D721Med (cell line): ENCODE measurements at regions not wholly inside any gene's neighbourhood (a gene's known extent, or its start where the extent isn't known, plus 50 kb on each side); places are given as distances from the start of the nearest gene placed in this dataset.

ENCODE experiments used
- DNase-seq: peaks from one replicate; pipeline ENCODE4 v3.0.0; 2011; ENCODE audit warnings: low spot score; ENCODE audit not compliant: insufficient read length
- FAIRE-seq: peaks from 2 replicates; lab custom pipeline; 2011; peaks lifted over from hg19 to GRCh38; lab: Jason Lieb, UNC
- TF ChIP-seq, protein P1 (sequence below): IDR thresholded peaks from 2 replicates; pipeline ENCODE4 v1.5.1; 2012; ENCODE audit warnings: mild to moderate bottlenecking, control low read depth; ENCODE audit not compliant: insufficient read depth; ENCODE audit errors: missing control alignments

GRCh38 chr4:171162478-171162877, 650.7 kb upstream of the GALNTL6 start:
- FAIRE-seq: no peak
- TF ChIP-seq, protein P1, sequence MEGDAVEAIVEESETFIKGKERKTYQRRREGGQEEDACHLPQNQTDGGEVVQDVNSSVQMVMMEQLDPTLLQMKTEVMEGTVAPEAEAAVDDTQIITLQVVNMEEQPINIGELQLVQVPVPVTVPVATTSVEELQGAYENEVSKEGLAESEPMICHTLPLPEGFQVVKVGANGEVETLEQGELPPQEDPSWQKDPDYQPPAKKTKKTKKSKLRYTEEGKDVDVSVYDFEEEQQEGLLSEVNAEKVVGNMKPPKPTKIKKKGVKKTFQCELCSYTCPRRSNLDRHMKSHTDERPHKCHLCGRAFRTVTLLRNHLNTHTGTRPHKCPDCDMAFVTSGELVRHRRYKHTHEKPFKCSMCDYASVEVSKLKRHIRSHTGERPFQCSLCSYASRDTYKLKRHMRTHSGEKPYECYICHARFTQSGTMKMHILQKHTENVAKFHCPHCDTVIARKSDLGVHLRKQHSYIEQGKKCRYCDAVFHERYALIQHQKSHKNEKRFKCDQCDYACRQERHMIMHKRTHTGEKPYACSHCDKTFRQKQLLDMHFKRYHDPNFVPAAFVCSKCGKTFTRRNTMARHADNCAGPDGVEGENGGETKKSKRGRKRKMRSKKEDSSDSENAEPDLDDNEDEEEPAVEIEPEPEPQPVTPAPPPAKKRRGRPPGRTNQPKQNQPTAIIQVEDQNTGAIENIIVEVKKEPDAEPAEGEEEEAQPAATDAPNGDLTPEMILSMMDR: no peak
- DNase-seq: no peak

- FAIRE-seq: no peak
- DNase-seq: no peak
- TF ChIP-seq, protein P1: no peak
These were observed 655.6 kb upstream of the GALNTL6 start for GRCh38 chr4:171157462-171158082.

- FAIRE-seq: no peak
- no peak for DNase-seq
- TF ChIP-seq, protein P1: no peak
These were observed 670.6 kb upstream of the GALNTL6 start for GRCh38 chr4:171142639-171143038.

GRCh38 chr4:171142045-171142444, 671.2 kb upstream of the GALNTL6 start:
- FAIRE-seq (no peak), DNase-seq (no peak)
- TF ChIP-seq, protein P1: no peak

DNA sequence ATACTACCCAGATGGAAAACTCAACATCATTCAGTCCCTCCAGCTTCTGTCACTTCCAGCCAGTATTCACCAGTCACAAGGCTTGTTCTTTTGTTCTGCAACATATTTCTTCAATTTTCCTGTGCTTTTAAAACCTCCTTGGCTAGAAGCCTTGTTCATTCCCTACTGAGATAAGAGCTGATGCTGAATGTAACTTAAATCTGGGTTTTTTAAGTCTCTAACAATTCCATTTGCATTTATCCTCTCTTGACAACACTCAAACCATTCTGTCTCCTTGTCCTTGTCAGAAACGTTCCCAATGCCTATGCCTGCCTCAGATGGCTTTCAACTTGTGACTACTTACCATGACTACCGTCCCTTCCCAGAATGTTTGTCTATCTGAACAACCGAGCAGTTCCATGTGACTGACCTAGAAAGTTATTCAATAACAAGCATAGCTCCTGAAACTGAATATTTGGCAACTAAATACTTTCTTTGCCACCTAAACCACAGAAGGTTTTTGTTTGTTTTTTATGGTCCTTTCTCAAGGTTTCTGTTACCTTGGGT, 682.9 kb upstream of the GALNTL6 start:
- TF ChIP-seq, protein P1: no peak
- DNase-seq (no peak), FAIRE-seq (no peak)

- TF ChIP-seq, protein P1: no peak
- DNase-seq (no peak), FAIRE-seq (no peak)
These were observed 695.1 kb upstream of the GALNTL6 start for GRCh38 chr4:171118091-171118490.

DNA sequence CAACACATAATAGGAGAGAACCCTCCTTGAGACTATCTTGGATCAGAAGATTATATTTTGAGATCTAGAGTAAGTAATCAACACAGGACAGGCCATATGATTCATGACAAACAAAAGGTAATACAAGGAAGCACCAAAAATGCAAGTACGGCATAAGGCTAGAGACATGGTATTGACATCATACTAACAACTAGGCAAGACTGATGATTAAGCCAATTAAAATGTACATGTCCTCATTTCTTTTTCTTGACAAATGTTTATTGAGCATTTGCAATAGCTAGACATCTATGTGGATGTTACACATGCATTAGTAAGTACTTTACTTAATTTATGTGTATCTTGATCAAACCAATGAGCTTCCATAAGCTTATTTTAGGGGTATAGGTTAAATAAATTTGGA, 695.7 kb upstream of the GALNTL6 start:
- TF ChIP-seq, protein P1: no peak
- DNase-seq: no peak
- FAIRE-seq: no peak
